Panc1 (cell line): ENCODE measurements at regions not wholly inside any gene's neighbourhood (a gene's known extent, or its start where the extent isn't known, plus 50 kb on each side); places are given as distances from the start of the nearest gene placed in this dataset.

Experiments
- POLR2AphosphoS5 ChIP-seq: IDR thresholded peaks from 2 replicates; pipeline ENCODE4 v1.6.1; 2012; ENCODE audit warnings: mild to moderate bottlenecking, low read depth, low read length, moderate library complexity
- SIN3A ChIP-seq: IDR thresholded peaks from 2 replicates; pipeline ENCODE4 v1.6.1; 2012; ENCODE audit warnings: low read depth, mild to moderate bottlenecking, low read length, moderate library complexity, borderline replicate concordance; ENCODE audit not compliant: insufficient read depth
- TF ChIP-seq, protein P1 (sequence below): fragments of 450-650 bp; IDR thresholded peaks from 2 replicates; pipeline ENCODE4 v1.5.1; 2017; ENCODE audit warnings: mild to moderate bottlenecking

DNA sequence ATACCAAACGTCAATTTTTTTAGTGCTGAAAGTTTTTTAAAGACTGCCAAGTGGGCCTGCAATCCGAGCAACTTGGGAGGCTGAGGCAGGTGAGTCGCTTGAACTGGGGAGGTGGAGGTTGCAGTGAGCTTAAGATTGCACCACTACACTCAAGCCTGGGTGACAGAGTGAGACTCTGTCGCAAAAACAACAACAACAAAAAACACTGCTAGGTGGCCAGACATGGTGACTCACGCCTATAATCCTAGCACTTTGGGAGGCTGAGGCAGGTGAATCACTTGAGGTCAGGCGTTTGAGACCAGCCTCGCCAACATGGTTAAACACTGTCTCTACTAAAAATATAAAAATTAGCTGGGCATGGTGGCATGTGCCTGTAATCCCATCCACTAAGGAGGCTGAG lies 202.8 kb upstream of the COPS8 start:
- TF ChIP-seq, protein P1, sequence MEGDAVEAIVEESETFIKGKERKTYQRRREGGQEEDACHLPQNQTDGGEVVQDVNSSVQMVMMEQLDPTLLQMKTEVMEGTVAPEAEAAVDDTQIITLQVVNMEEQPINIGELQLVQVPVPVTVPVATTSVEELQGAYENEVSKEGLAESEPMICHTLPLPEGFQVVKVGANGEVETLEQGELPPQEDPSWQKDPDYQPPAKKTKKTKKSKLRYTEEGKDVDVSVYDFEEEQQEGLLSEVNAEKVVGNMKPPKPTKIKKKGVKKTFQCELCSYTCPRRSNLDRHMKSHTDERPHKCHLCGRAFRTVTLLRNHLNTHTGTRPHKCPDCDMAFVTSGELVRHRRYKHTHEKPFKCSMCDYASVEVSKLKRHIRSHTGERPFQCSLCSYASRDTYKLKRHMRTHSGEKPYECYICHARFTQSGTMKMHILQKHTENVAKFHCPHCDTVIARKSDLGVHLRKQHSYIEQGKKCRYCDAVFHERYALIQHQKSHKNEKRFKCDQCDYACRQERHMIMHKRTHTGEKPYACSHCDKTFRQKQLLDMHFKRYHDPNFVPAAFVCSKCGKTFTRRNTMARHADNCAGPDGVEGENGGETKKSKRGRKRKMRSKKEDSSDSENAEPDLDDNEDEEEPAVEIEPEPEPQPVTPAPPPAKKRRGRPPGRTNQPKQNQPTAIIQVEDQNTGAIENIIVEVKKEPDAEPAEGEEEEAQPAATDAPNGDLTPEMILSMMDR: no peak
- TF ChIP-seq POLR2AphosphoS5 (no peak), SIN3A (no peak)
